MG63 (cell line): ENCODE measurements at regions not wholly inside any gene's neighbourhood (a gene's known extent, or its start where the extent isn't known, plus 50 kb on each side); places are given as distances from the start of the nearest gene placed in this dataset.

Source experiments
- DNase-seq: peaks from one replicate; pipeline ENCODE4 v3.0.0-alpha.2; 2020
- H3K27me3 ChIP-seq: fragments of 250-450 bp; sonication (Bioruptor Pico); 2 replicates; pipeline ENCODE4 v1.5.1; 2020; ENCODE audit warnings: mild to moderate bottlenecking, moderate library complexity
- H3K36me3 ChIP-seq: fragments of 250-450 bp; sonication (Bioruptor Pico); 2 replicates; pipeline ENCODE4 v1.5.1; 2020; ENCODE audit warnings: mild to moderate bottlenecking, moderate library complexity
- H3K4me3 ChIP-seq: fragments of 250-450 bp; sonication (Bioruptor Pico); 2 replicates; pipeline ENCODE4 v1.5.1; 2020; ENCODE audit warnings: mild to moderate bottlenecking, moderate library complexity
- H3K9me3 ChIP-seq: fragments of 250-450 bp; sonication (Bioruptor Pico); 2 replicates; pipeline ENCODE4 v1.5.1; 2020; ENCODE audit warnings: mild to moderate bottlenecking, moderate library complexity

DNA sequence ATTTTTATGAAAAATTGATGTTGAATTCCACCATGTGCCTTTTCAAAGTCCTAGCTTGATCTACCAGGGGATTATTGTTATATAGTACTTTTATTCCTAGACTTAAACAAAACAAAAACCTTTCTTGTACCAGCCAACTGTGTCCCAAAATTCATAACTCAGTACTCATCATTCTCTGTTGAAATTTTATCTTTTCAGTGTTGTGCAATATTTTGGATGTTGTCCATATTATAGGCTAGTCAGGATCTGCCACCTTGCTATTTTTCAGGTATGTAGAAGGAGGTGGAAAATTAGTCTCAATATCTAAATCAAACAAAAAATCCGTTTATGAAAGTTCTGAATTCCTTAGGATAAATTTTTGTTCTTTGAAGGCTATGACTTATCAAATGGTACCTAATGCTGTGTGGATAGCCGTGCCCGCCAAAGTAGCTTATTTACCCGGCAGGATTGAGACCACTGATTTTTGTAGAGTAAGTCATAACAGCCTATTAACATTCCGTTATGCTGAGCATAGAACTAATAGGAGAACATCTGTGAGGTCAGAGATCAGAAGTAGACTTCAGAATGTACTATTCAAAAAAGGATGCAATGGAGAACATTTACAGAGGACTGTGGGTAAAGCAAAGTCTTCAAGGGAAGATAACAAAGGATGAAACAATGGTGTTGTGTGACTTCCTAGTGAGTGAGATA lies 304.7 kb downstream of the SOX4 start:
- no peaks in the 10 kb centered on the region for H3K36me3 ChIP-seq
- no peaks in the 10 kb centered on the region for H3K27me3 ChIP-seq
- no peak overlapping the region for H3K4me3 ChIP-seq
- no peaks in the 10 kb centered on the region for H3K9me3 ChIP-seq
- DNase-seq: no peak

GRCh38 chr6:21899708-21900107 lies 306.2 kb downstream of the SOX4 start:
- DNase-seq: no peak
- Histone ChIP-seq H3K27me3 (no peaks in the 10 kb centered on the region), H3K9me3 (no peaks in the 10 kb centered on the region), H3K36me3 (no peaks in the 10 kb centered on the region), H3K4me3 (no peak overlapping the region)

DNA sequence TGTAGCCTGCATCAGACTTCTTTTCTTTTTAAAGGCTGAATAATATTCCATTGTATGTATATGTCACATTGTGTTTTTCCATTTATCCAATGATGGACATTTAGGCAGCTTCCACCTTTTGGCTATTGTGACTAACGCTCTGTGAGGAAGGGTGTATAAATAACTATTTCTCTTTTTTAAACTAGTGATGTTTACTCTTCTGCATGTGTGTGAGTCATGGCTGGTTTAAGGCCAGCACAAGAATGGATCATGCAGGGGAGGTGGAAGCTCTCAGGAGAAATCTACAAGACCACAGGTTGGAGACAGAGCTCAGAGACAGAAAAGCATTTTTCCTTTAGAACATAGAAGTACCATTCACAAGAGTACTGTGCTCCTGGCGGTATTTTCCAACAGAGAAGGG lies 307.2 kb downstream of the SOX4 start:
- no peaks in the 10 kb centered on the region for H3K27me3 ChIP-seq
- peak; percentile 71 for DNase-seq

GRCh38 chr6:21902628-21903169 lies 309.1 kb downstream of the SOX4 start:
- no peaks in the 10 kb centered on the region for H3K27me3 ChIP-seq
- no peaks in the 10 kb centered on the region for H3K36me3 ChIP-seq
- no peak overlapping the region for H3K4me3 ChIP-seq
- no peaks in the 10 kb centered on the region for H3K9me3 ChIP-seq
- DNase-seq: no peak

More for the DNA sequence above, 307.2 kb downstream of the SOX4 start:
- H3K4me3 ChIP-seq: no peak overlapping the region
- H3K9me3 ChIP-seq: no peaks in the 10 kb centered on the region
- H3K36me3 ChIP-seq: no peaks in the 10 kb centered on the region

- no peak overlapping the region for H3K4me3 ChIP-seq
- H3K27me3 ChIP-seq: no peaks in the 10 kb centered on the region
- H3K9me3 ChIP-seq: no peaks in the 10 kb centered on the region
- H3K36me3 ChIP-seq: no peaks in the 10 kb centered on the region
- DNase-seq: no peak
Observed at GRCh38 chr6:21905531-21905930, 312.0 kb downstream of the SOX4 start.

DNA sequence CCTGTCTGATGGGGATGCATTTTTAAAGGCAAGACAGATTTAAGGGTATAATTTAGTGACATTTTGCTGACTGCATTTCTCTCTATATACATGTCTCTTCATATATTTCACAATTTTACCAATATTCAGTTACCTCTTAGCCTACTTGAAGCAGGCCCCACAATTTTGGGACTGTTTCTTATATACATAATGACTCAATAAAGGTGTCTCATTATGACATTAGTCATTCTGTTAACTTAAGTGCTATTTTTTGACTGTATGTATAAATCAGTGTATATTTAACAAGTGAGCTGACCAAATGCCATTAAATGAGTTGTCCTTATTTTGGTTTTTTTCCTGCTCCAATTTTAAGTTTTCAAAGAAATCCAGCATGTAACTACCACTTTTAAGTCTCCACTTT lies 313.3 kb downstream of the SOX4 start:
- H3K36me3 ChIP-seq: no peaks in the 10 kb centered on the region
- DNase-seq: no peak
- no peaks in the 10 kb centered on the region for H3K27me3 ChIP-seq
- H3K9me3 ChIP-seq: no peaks in the 10 kb centered on the region
- H3K4me3 ChIP-seq: no peak overlapping the region

DNA sequence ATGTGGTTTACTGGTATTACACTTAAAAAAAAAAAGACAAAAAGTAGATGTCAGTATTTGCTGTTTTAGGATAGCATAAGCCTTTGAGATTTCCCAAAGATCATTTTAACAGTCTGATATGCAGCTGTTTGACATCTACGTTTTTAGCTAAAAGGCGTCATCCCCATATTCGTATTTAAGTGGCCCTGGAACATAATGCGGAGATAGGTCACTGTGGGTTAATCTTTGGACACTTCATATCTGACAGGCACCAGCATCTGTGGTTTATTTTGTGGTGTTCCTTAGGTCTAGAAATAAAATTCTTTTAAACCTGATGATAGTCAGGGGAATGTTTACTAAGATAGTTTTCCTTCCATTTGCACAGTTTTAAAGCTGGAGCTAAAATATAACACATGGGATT lies 313.7 kb downstream of the SOX4 start:
- H3K36me3 ChIP-seq: no peaks in the 10 kb centered on the region
- no peaks in the 10 kb centered on the region for H3K9me3 ChIP-seq
- H3K4me3 ChIP-seq: no peak overlapping the region
- H3K27me3 ChIP-seq: no peaks in the 10 kb centered on the region
- DNase-seq: no peak

DNA sequence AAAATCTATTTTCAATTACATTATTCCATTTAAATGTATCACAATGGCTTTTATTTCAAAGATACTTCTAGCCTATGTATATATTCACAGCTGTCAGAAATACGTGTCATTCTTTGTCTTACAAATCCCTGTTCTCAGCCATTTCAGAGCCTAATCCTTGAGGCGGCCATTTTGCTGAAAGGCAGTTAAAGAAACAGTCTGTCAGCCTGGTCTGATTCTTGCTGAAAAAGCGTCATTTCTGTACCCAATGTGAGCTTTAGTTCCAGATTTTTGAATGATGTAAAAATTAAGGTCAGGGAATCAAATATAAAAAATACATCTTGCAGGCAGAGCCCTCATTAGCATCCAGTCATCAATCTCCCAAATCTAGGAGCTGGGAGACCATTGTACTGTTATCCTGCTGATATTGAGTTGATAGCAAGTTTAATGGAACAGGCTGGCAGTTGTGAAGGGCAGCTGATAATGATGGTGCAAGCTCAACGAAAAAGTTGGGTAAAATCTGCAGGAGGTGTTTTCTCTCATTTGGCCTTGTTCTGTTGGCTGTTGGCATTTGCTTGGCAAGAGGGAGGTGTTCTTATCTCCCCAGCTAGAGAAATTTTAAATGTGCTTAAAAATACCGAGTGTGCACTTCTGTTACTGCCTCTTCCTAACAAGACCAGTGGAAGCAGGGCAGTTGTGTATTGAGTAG lies 314.8 kb downstream of the SOX4 start:
- no peak for DNase-seq
- H3K27me3 ChIP-seq: no peaks in the 10 kb centered on the region
- no peak overlapping the region for H3K4me3 ChIP-seq
- no peaks in the 10 kb centered on the region for H3K9me3 ChIP-seq
- H3K36me3 ChIP-seq: no peaks in the 10 kb centered on the region

DNA sequence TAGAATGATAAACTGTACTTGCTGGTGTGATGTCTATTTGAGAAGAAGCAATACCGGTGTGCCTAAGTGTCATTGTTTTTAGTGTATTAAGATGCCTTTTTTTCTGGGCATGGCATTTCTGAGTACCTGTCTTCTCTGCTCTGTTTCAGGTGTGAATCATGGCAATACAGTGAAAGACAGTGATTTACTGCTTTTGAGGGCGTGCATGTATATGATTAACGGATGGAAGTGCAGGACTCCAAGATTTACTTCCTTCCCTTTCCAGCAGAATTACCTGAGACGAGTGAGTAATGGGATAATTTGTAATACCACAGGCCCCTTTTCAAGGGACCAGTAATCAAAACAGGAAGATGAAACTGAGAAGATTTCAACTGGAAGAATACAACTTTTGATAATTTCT lies 315.8 kb downstream of the SOX4 start:
- H3K36me3 ChIP-seq: no peaks in the 10 kb centered on the region
- no peak for DNase-seq
- H3K4me3 ChIP-seq: no peak overlapping the region
- H3K27me3 ChIP-seq: no peaks in the 10 kb centered on the region
- H3K9me3 ChIP-seq: no peaks in the 10 kb centered on the region

DNA sequence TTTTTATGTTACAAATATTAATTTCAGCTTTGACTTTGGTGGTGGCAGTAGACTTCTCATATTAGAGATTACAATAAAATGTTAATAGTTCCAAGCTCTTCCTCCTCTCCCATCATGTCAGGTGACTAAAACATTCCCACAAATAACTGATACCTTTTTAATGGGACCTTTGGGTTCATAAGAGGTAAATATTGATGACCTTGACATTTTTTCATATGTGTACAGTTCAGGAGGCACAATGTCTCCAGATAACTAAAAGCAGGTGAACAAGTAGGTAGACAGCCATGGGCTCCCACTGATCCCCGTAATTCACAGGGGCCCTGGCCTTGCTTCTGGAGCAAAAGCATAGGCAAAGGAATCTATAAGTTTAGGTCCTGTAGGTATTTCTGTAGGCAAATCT lies 317.7 kb downstream of the SOX4 start:
- no peak for DNase-seq
- H3K9me3 ChIP-seq: no peaks in the 10 kb centered on the region
- H3K4me3 ChIP-seq: no peak overlapping the region
- no peaks in the 10 kb centered on the region for H3K27me3 ChIP-seq
- no peaks in the 10 kb centered on the region for H3K36me3 ChIP-seq

DNA sequence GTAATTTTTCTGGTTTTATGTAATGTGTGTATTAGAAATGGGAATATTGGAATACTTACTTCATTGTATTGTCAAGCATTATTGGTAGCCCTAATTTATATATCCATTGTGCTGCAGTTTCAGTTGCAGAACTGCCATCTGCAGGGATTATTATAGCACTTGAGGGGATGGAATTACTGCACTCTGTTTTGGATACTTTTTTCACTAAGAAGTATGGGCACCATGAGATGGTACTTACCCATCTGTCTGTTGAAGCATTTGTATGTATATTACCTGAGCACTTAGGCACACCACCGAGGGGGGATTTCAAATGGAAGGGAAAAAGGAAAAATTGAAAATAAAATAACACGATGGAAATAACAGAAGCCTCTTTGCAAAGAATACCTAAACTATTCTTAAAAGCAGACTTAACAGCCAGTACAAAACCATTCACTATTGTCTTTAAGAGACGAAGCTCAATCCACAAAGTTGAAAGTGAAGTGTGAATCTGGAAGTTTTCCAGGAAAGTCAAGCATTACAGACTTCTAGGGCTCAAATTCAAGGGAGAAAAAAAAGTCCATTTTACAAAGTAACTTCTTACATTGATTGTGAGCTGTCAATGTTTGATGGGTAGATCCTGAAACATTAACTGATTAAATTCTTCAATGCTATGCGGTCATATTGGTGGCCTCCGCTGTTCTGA lies 318.7 kb downstream of the SOX4 start:
- Histone ChIP-seq H3K27me3 (no peaks in the 10 kb centered on the region), H3K36me3 (no peaks in the 10 kb centered on the region), H3K9me3 (no peaks in the 10 kb centered on the region), H3K4me3 (no peak overlapping the region)
- DNase-seq: no peak

DNA sequence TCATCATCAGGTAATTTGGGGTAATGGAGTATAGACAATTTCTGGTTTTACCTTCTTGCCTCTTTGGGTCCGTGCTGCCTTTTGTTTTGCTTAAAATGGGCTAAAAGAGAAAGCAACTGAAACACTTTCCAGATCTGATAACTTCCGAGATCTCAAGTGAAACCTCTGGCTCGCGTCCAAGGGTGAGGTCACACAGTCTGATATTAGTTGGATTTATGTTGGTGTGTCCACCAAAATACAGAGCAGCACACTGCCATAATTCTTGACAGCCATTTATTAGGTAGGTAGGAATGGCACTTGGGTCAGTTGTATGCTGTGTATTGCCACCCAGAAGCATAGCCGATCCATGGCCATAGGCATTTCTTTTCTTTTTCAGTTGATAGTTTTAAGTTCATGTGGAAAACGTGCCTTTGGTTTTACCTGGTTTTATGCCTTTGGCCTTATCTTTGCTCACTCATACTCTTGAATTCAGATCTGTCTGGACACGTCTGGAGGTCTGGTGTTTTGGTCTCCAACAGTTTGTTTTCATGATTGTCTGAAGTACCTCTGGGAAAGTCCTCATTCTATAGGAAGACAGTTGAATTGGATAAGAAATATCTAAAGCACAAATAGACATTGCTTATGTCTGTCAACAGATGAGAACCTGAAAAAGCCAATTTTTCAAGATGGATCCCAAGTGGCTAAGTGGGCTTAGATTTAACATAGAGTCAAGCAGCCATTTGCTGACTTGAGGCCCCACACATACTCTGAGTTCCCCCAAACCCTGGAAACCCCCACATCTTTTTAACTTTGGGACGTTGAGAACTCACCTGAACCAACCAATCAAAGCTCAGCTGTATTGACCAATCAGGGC lies 320.8 kb downstream of the SOX4 start:
- H3K27me3 ChIP-seq: no peaks in the 10 kb centered on the region
- no peak overlapping the region for H3K4me3 ChIP-seq
- no peak for DNase-seq

GRCh38 chr6:21915707-21916260 lies 322.2 kb downstream of the SOX4 start:
- Histone ChIP-seq H3K4me3 (peak overlapping the region; percentile 32), H3K36me3 (no peaks in the 10 kb centered on the region), H3K9me3 (no peaks in the 10 kb centered on the region), H3K27me3 (no peaks in the 10 kb centered on the region)
- peak; percentile 35 for DNase-seq

More for the DNA sequence above, 320.8 kb downstream of the SOX4 start:
- Histone ChIP-seq H3K36me3 (no peaks in the 10 kb centered on the region), H3K9me3 (no peaks in the 10 kb centered on the region)

- H3K9me3 ChIP-seq: no peaks in the 10 kb centered on the region
- no peaks in the 10 kb centered on the region for H3K27me3 ChIP-seq
- DNase-seq: no peak
- H3K4me3 ChIP-seq: no peak overlapping the region
- no peaks in the 10 kb centered on the region for H3K36me3 ChIP-seq
Observed at GRCh38 chr6:21918041-21918440, 324.5 kb downstream of the SOX4 start.

- Histone ChIP-seq H3K9me3 (no peaks in the 10 kb centered on the region), H3K27me3 (no peaks in the 10 kb centered on the region), H3K36me3 (no peaks in the 10 kb centered on the region), H3K4me3 (no peak overlapping the region)
- no peak for DNase-seq
Observed at GRCh38 chr6:21918666-21919065, 325.1 kb downstream of the SOX4 start.

DNA sequence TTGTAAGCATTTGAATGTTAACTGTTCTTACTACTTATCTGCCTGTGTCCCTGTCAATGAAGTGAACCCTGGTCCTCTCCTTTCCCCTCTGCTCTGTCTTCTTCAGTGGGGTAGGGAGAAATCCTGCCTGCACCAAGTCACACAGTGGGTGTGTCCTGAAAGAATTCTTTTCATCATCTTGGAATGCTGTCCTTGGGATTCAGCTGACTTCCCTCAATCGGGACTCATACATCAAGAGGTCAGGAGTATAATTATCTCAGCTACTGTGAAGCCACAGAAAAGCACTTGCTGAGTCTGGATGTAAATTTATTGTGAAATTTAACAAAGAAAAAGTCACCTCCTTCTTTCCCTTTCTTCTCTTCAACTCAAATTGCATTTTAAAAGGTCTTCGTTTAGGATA lies 328.5 kb downstream of the SOX4 start:
- H3K4me3 ChIP-seq: no peak overlapping the region
- H3K27me3 ChIP-seq: no peaks in the 10 kb centered on the region
- H3K36me3 ChIP-seq: no peaks in the 10 kb centered on the region
- no peaks in the 10 kb centered on the region for H3K9me3 ChIP-seq
- DNase-seq: no peak
